Activated naive CD8-positive, alpha-beta T cell treated with anti-CD3 and anti-CD28 coated beads for 36 hours (primary cell): ENCODE measurements at regions not wholly inside any gene's neighbourhood (a gene's known extent, or its start where the extent isn't known, plus 50 kb on each side); places are given as distances from the start of the nearest gene placed in this dataset.

Experiments
- DNase-seq: peaks from one replicate; pipeline ENCODE4 v3.0.0; 2021
- H3K27ac Mint-ChIP-seq: one replicate; pipeline ENCODE4 v1.8.0; 2022; ENCODE audit warnings: mild to moderate bottlenecking, moderate library complexity, mixed read lengths
- H3K27me3 Mint-ChIP-seq: one replicate; pipeline ENCODE4 v1.8.0; 2022; ENCODE audit warnings: mild to moderate bottlenecking, mixed read lengths
- H3K36me3 Mint-ChIP-seq: one replicate; pipeline ENCODE4 v1.8.0; 2021; ENCODE audit warnings: mild to moderate bottlenecking, mixed read lengths
- H3K4me1 Mint-ChIP-seq: one replicate; pipeline ENCODE4 v1.8.0; 2021; ENCODE audit warnings: mixed read lengths
- H3K4me3 Mint-ChIP-seq: one replicate; pipeline ENCODE4 v1.8.0; 2022; ENCODE audit warnings: mild to moderate bottlenecking, moderate library complexity, mixed read lengths
- H3K9me3 Mint-ChIP-seq: one replicate; pipeline ENCODE4 v1.8.0; 2022; ENCODE audit warnings: mixed read lengths

DNA sequence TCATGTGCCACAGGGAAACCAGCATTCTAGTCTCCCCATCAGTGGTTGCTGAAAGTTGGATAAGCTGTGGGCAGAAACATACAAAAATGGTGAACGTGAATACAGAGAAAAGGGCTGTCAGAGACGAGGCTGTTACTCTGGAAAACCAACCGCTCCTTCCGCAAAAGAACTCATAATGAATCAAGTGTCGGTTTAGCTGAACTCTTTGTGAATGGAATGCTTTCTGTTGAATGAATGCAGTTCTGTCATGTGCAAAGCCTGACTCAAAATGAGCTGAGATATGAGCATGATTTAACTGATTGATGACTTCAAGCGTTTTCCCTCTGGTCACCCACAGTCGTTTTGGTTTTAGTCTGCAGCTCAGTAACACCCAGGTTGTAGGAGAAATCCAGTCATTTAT lies 298.3 kb downstream of the ETS1 start:
- H3K36me3 Mint-ChIP-seq: peaks cover 18% of the 10 kb centered on the region
- peaks cover 4% of the 10 kb centered on the region for H3K9me3 Mint-ChIP-seq
- peak overlapping the region; percentile 93 for H3K27ac Mint-ChIP-seq
- peaks cover 88% of the 10 kb centered on the region for H3K4me1 Mint-ChIP-seq
- H3K27me3 Mint-ChIP-seq: no peaks in the 10 kb centered on the region
- DNase-seq: no peak
- H3K4me3 Mint-ChIP-seq: no peak overlapping the region

DNA sequence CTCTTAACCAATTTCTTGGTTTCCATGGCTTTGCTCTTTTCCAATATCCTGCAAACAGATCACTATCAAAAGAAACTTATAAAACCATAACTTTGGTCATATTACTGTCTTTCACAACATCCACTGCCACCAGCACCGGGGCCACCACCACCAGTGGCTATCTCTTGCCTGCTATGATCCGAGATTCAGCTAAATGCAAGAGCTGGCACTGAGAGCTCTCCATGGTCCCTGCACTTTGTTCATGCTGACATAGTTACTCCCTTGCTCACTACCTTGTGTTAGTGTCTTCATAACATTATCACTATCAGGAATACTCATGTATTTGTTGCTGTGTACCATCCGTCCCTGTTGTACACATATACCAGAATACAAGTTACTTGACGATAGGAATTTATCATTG lies 299.0 kb downstream of the ETS1 start:
- Mint-ChIP-seq H3K9me3 (no peaks in the 10 kb centered on the region), H3K27ac (peak overlapping the region; percentile 93), H3K4me1 (peaks cover 81% of the 10 kb centered on the region), H3K4me3 (no peak overlapping the region), H3K36me3 (peaks cover 13% of the 10 kb centered on the region), H3K27me3 (no peaks in the 10 kb centered on the region)
- DNase-seq: no peak

DNA sequence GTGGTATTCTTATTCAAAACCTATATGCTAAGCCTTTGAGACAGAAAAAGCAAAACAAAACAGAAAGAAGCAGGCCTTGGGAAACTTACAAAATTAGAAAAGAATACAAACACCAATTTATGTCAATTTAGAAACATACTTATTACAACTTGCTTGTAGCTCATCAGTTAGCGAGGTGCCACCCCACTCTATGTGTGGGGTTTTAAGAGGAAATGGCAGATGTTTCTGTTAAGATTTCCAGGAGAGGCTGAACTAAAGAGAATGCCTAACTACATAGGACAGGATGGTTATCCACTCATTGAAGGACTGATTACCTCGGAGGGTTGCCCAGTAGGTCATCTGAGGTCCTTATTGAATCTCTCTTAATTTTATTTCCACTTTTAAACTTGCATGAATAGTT lies 302.0 kb downstream of the ETS1 start:
- Mint-ChIP-seq H3K4me1 (peaks cover 52% of the 10 kb centered on the region), H3K27me3 (no peaks in the 10 kb centered on the region), H3K9me3 (no peaks in the 10 kb centered on the region), H3K27ac (peak overlapping the region; percentile 49), H3K4me3 (no peak overlapping the region), H3K36me3 (no peaks in the 10 kb centered on the region)
- no peak for DNase-seq

DNA sequence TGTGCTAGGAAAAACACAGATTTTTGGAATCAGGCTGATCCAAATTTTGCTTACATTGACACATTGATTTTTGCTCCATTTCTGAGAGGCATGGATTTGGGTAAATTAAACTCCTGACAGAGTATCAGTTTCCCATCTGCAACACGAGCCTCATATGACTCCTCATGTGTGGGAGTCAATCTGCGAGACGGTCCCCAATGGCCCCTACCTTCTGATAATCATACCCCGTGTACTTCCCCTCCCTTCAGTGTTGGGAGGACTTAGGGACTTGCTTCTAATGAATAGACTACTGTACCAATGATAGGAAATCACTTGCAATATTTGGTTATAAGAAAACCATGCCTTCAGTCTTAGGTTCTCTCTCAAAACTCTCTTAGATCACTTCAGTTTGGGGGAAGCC lies 302.7 kb downstream of the ETS1 start:
- Mint-ChIP-seq H3K36me3 (no peaks in the 10 kb centered on the region), H3K9me3 (no peaks in the 10 kb centered on the region), H3K27me3 (peaks cover 4% of the 10 kb centered on the region), H3K4me3 (no peak overlapping the region), H3K27ac (peak overlapping the region; percentile 49), H3K4me1 (peaks cover 49% of the 10 kb centered on the region)
- no peak for DNase-seq

DNA sequence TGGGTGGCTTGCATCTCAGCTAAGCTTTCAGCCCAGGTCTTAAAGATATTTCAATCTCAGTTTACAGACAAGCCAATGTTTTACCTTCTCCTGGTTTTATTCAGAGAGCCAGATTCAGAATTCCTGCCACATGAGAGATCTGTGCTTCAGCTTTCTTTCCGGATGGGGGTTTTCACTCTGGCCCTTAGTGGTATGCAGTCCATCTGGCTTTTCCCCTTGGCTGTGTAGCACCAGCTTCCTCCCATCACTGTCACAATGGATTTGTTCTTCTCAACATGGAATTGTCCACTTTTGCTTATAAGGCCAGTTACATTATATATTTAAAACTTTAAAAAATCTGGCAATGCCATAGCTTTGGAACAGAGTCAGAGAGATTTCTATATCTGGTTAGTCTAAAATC lies 303.9 kb downstream of the ETS1 start:
- Mint-ChIP-seq H3K4me3 (no peak overlapping the region), H3K36me3 (no peaks in the 10 kb centered on the region), H3K27me3 (peaks cover 4% of the 10 kb centered on the region), H3K27ac (no peak overlapping the region), H3K4me1 (peaks cover 41% of the 10 kb centered on the region), H3K9me3 (no peaks in the 10 kb centered on the region)
- no peak for DNase-seq

DNA sequence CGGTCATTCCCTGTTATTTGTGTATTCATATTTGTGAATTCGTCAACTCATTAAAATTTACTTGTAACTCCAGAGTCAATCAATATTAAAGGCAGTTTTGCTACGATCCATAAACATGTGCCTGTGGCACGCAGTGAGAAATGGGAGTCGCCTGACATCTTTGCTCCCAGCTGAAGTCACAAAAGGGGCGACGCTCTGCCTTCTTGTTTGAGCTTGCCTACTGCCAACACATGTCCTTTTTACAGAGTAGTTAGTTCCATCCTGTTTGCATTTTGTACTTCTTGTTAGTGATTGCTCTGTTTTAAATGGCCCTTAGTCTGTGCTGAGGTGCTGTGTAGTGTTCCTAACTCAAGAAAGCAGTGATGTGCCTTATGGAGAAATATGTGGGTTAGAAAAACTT lies 305.3 kb downstream of the ETS1 start:
- Mint-ChIP-seq H3K27me3 (peaks cover 4% of the 10 kb centered on the region), H3K4me1 (peaks cover 39% of the 10 kb centered on the region), H3K4me3 (no peak overlapping the region), H3K9me3 (no peaks in the 10 kb centered on the region), H3K27ac (no peak overlapping the region), H3K36me3 (no peaks in the 10 kb centered on the region)
- DNase-seq: no peak

DNA sequence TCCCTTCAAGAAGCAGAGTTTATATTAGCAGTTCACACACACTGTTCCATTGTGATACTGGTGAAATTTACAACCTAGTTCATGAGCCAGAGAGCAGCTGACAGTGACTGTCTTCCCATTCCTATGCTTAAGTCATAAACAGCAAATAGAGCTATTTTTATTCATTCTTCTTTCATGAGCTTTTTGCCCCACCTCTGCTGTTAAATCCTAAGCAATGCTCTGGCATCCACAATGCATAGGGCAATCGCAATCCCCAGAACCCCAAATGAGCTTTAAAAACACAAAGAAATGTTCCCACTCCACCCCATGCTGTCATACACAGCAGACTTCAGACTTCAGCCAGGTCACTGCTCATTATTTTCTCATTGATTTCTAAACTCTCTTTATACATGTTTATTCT lies 307.5 kb downstream of the ETS1 start:
- Mint-ChIP-seq H3K27ac (no peak overlapping the region), H3K9me3 (peaks cover 2% of the 10 kb centered on the region), H3K4me1 (peaks cover 19% of the 10 kb centered on the region), H3K27me3 (peaks cover 7% of the 10 kb centered on the region), H3K4me3 (no peak overlapping the region), H3K36me3 (peaks cover 3% of the 10 kb centered on the region)
- no peak for DNase-seq

DNA sequence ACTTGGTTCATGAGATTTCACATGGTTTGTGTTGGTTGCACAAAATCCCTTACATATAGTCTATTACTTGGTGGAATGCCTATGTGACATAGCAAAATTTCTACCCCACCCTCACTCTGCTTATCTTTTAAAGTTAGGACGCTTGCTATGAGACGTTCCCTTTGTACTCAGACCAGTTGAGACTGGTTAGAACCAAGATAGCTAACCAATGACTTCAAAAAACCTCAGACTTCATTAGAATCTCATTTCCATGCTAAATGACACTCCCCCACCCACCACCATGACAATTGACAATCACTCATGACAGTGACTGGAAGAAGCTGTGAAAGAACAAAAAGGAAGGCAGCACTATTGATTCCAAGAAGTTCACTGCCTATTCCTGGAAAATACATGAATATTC lies 313.6 kb downstream of the ETS1 start:
- no peak for DNase-seq
- H3K27me3 Mint-ChIP-seq: peaks cover 16% of the 10 kb centered on the region
- H3K27ac Mint-ChIP-seq: no peak overlapping the region
- H3K4me1 Mint-ChIP-seq: peaks cover 34% of the 10 kb centered on the region
- peaks cover 4% of the 10 kb centered on the region for H3K36me3 Mint-ChIP-seq
- peaks cover 2% of the 10 kb centered on the region for H3K9me3 Mint-ChIP-seq
- H3K4me3 Mint-ChIP-seq: no peak overlapping the region

DNA sequence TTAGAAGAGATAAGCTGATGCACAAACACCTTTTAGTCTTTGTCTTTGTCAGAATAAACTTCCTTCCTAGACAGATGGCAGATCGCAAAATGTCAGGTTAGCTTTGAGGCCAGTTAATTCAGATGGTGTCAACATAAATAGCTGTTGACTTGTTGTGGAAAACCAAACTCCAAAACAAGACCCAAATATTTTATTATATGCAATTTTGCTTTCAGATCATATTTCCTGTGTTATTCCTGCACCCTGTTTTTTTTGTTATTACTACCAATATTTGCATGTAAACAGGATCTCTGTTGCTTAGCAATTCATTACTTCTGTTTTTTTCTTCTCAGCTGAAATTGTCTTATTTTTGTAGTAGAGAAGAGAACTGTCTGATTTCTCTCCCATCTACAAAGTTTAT lies 316.0 kb downstream of the ETS1 start:
- Mint-ChIP-seq H3K4me3 (no peak overlapping the region), H3K36me3 (peaks cover 2% of the 10 kb centered on the region), H3K4me1 (peaks cover 25% of the 10 kb centered on the region), H3K27ac (no peak overlapping the region), H3K9me3 (no peaks in the 10 kb centered on the region), H3K27me3 (peaks cover 16% of the 10 kb centered on the region)
- no peak for DNase-seq

DNA sequence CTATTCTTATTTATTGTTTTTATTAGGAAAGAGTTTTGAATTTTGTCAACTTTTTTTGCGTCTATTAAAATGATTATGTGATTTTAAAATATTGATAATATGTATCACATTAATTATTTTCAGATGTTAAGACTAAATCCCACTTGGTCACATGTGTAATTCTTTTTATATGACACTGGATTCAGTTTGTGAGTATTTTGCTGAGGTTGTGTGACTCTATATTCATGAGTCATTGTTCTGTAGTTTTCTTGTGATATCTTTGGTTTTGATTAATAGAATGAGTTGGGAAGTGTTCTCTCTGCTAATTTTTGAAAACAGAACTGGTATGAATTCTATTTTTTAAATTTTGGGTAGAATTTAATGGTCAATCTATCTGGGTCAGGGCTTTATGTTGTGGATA lies 317.9 kb downstream of the ETS1 start:
- no peaks in the 10 kb centered on the region for H3K9me3 Mint-ChIP-seq
- peak overlapping the region; percentile 35 for H3K27ac Mint-ChIP-seq
- no peak overlapping the region for H3K4me3 Mint-ChIP-seq
- peaks cover 24% of the 10 kb centered on the region for H3K4me1 Mint-ChIP-seq
- DNase-seq: no peak
- H3K27me3 Mint-ChIP-seq: peaks cover 13% of the 10 kb centered on the region
- no peaks in the 10 kb centered on the region for H3K36me3 Mint-ChIP-seq

DNA sequence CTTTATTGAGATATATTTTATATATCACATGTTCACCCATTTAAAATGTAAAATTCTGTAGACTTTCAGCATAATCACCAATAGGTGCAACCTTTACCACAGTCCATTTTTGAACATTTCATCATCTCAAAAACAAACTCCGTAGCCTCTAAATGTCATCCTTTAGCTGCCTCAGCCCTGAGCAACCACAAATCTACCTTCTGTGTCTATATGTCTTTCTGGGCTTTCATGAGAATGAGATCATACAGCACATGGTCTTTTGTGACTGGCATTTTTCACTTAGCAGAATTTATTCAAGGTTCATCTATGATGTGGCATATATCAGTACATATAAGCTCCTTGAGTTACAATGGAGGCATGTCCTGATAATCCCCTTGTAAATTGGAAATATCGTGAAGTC lies 320.5 kb downstream of the ETS1 start:
- Mint-ChIP-seq H3K4me1 (peaks cover 9% of the 10 kb centered on the region), H3K27ac (no peak overlapping the region), H3K27me3 (peaks cover 8% of the 10 kb centered on the region), H3K36me3 (no peaks in the 10 kb centered on the region), H3K4me3 (no peak overlapping the region), H3K9me3 (no peaks in the 10 kb centered on the region)
- DNase-seq: no peak

DNA sequence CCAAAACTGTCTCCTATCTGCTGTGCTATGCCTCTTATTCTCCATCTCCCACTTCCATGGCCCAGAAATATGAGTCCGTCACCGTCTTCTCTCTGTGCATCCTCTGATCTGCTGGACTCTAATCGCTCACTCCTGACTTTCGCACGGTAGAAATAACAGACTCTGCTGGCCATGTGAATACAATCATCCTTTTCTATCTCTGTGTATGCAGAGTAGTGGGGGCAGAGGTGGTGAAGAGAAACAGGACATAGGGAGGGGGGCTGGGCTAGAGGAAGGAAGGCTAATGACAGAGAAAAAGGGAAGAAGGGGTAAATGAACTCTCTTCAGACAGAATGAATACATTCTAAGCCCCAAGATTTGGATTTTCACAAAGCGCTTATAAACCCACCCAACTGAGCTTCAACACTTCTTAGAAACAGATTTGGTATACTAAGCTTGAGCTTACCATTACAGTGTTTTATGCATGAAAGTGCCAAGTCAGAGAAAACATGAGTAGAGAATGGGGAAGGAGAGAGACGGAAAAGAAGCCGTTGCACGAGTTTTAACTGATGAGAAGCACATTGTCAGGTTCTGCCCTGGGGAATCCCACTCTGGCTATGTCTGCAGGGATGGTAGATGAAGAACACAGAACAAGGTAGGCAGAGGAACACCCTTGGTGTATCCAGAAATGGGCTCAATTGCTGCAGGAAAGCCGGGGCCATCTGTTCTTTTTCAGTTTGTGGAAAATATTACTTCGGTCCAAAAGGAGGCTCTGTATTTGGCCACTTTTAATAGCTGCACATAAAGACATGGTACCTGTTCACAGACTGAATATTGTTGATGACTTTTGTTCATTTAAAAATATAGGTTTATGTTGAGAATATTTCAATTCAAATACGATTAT lies 324.7 kb downstream of the ETS1 start:
- no peak overlapping the region for H3K4me3 Mint-ChIP-seq
- no peak overlapping the region for H3K27ac Mint-ChIP-seq
- no peak for DNase-seq
- no peaks in the 10 kb centered on the region for H3K36me3 Mint-ChIP-seq
- peaks cover 3% of the 10 kb centered on the region for H3K4me1 Mint-ChIP-seq
- H3K9me3 Mint-ChIP-seq: no peaks in the 10 kb centered on the region
- no peaks in the 10 kb centered on the region for H3K27me3 Mint-ChIP-seq

DNA sequence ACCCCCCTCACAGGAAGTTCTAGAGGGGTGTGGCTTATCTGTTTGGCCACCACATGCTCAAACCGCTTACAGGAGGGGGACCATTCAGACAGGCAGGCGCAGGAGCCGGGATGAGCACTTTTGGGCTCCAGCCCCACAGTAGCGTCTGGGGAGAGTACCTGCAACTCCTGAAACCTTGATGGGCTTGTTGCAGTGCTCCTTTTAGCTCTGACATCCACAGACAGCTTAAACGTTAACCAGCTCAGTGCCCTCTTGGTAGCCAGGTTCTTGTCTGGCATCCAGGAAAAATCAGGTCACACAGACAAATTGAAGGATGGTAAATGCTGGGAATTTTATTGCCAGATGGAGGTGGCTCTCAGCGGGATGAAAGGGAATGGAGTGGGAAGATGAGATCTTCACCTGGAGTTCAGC lies 326.3 kb downstream of the ETS1 start:
- Mint-ChIP-seq H3K4me3 (no peak overlapping the region), H3K9me3 (no peaks in the 10 kb centered on the region), H3K27me3 (no peaks in the 10 kb centered on the region), H3K36me3 (no peaks in the 10 kb centered on the region), H3K27ac (no peak overlapping the region), H3K4me1 (no peaks in the 10 kb centered on the region)
- DNase-seq: no peak

DNA sequence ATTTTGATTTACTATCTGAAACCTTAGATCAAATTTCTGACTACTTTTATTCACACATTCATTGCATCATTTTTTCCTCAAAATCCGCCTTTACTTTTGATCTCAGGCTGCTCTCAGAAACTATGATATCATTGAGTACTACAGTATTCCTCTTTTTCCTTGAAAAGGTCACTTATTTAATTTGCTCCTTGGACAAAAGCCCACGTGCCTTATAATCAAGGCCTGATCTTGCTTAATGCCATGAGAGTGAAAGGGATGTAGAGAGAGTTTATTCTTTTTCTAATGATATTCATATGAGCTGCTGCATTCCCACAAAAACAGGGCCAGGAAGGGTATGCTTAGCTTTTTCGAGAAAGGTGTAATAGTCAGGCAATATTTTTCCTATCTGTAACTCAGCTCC lies 327.0 kb downstream of the ETS1 start:
- Mint-ChIP-seq H3K27ac (no peak overlapping the region), H3K9me3 (no peaks in the 10 kb centered on the region), H3K4me1 (no peaks in the 10 kb centered on the region), H3K36me3 (no peaks in the 10 kb centered on the region), H3K27me3 (no peaks in the 10 kb centered on the region), H3K4me3 (no peak overlapping the region)
- no peak for DNase-seq

DNA sequence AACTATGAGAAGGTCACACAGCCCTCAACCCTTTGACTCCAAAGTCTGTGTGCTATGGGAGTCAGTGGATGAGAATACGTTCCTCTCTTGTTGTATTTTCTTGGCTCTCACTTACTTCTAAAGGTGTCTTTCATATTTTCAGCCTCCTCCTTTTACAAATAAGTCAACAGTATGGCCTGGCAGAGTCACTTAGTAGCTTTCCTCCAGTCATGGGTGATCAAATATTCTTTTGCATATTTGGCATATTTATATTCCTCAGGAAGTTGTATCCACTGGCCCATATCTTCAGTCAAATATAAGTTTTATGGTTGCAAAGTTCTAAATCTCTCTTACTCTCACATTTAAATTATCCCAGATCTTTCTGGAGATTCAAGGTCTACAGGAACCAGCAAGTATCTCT lies 327.5 kb downstream of the ETS1 start:
- no peak overlapping the region for H3K4me3 Mint-ChIP-seq
- H3K9me3 Mint-ChIP-seq: no peaks in the 10 kb centered on the region
- H3K36me3 Mint-ChIP-seq: no peaks in the 10 kb centered on the region
- no peak for DNase-seq
- no peaks in the 10 kb centered on the region for H3K4me1 Mint-ChIP-seq
- no peak overlapping the region for H3K27ac Mint-ChIP-seq
- no peaks in the 10 kb centered on the region for H3K27me3 Mint-ChIP-seq

DNA sequence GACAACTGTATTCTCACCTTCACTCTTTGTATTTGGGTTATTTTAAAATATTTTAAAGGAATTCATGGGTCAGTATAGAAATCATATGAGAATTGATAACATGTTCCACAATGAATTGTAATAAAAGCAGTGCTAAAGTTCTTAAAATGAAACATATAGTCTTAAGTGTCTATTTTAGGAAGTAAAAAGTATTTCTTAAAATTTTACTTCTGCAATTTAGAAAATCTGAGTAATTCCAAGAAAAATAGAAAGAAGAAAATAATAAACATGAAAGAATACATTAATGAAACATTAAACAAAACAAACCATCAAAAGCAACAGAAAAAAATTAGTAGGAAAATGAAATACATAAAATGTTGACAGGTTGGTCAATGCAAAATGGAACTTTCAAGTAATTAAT lies 332.4 kb downstream of the ETS1 start:
- H3K9me3 Mint-ChIP-seq: no peaks in the 10 kb centered on the region
- no peaks in the 10 kb centered on the region for H3K4me1 Mint-ChIP-seq
- DNase-seq: no peak
- no peaks in the 10 kb centered on the region for H3K36me3 Mint-ChIP-seq
- no peak overlapping the region for H3K27ac Mint-ChIP-seq
- H3K27me3 Mint-ChIP-seq: no peaks in the 10 kb centered on the region
- no peak overlapping the region for H3K4me3 Mint-ChIP-seq
